BLaER1 (cell line): ENCODE measurements at regions not wholly inside any gene's neighbourhood (a gene's known extent, or its start where the extent isn't known, plus 50 kb on each side); places are given as distances from the start of the nearest gene placed in this dataset.
"Not testable (repeated sequence)": the region's sequence is repeated elsewhere in the genome, so short reads cannot be mapped to it uniquely, and the experiment has no call there.

Source experiments
- H3K27ac ChIP-seq: shearing (Covaris generic); formaldehyde crosslinking; 2 replicates; pipeline ENCODE4 v1.8.1; 2022
- H3K27me3 ChIP-seq: shearing (Covaris generic); formaldehyde crosslinking; 2 replicates; pipeline ENCODE4 v1.8.1; 2022
- H3K36me3 ChIP-seq: shearing (Covaris generic); formaldehyde crosslinking; 2 replicates; pipeline ENCODE4 v1.8.1; 2022
- H3K4me1 ChIP-seq: shearing (Covaris generic); formaldehyde crosslinking; 2 replicates; pipeline ENCODE4 v1.8.1; 2022
- H3K4me2 ChIP-seq: shearing (Covaris generic); formaldehyde crosslinking; 2 replicates; pipeline ENCODE4 v1.8.1; 2022
- H3K4me3 ChIP-seq: shearing (Covaris generic); formaldehyde crosslinking; 2 replicates; pipeline ENCODE4 v1.8.1; 2022
- H3K9ac ChIP-seq: shearing (Covaris generic); formaldehyde crosslinking; 2 replicates; pipeline ENCODE4 v1.8.1; 2022
- H3K9me3 ChIP-seq: shearing (Covaris generic); formaldehyde crosslinking; 2 replicates; pipeline ENCODE4 v1.8.1; 2022
- H4K20me1 ChIP-seq: shearing (Covaris generic); formaldehyde crosslinking; 2 replicates; pipeline ENCODE4 v1.8.1; 2022
- Cebpa-rat ChIP-seq: shearing (Covaris generic); IDR thresholded peaks from 2 replicates; pipeline ENCODE4 v1.8.1; 2022

GRCh38 chr11:37177721-37178120 is 579.7 kb upstream of the RAG2 start:
- no peak overlapping the region for H3K9ac ChIP-seq
- no peaks in the 10 kb centered on the region for H4K20me1 ChIP-seq
- H3K4me2 ChIP-seq: no peak overlapping the region
- H3K9me3 ChIP-seq: peaks cover 12% of the 10 kb centered on the region
- no peak overlapping the region for H3K27ac ChIP-seq
- H3K36me3 ChIP-seq: no peaks in the 10 kb centered on the region
- no peak for TF ChIP-seq Cebpa-rat
- H3K4me1 ChIP-seq: no peaks in the 10 kb centered on the region
- H3K4me3 ChIP-seq: no peak overlapping the region
- no peaks in the 10 kb centered on the region for H3K27me3 ChIP-seq

GRCh38 chr11:37171451-37171850 is 573.4 kb upstream of the RAG2 start:
- TF ChIP-seq Cebpa-rat: no peak
- no peak overlapping the region for H3K9ac ChIP-seq
- H3K4me3 ChIP-seq: no peak overlapping the region
- no peaks in the 10 kb centered on the region for H3K9me3 ChIP-seq
- H3K27ac ChIP-seq: no peak overlapping the region
- no peak overlapping the region for H3K4me2 ChIP-seq
- no peaks in the 10 kb centered on the region for H3K36me3 ChIP-seq
- no peaks in the 10 kb centered on the region for H3K27me3 ChIP-seq
- no peaks in the 10 kb centered on the region for H3K4me1 ChIP-seq
- H4K20me1 ChIP-seq: no peaks in the 10 kb centered on the region

GRCh38 chr11:37170311-37170710 is 572.3 kb upstream of the RAG2 start:
- no peaks in the 10 kb centered on the region for H3K36me3 ChIP-seq
- no peaks in the 10 kb centered on the region for H4K20me1 ChIP-seq
- H3K9me3 ChIP-seq: no peaks in the 10 kb centered on the region
- H3K4me3 ChIP-seq: no peak overlapping the region
- H3K9ac ChIP-seq: no peak overlapping the region
- TF ChIP-seq Cebpa-rat: no peak
- H3K4me1 ChIP-seq: no peaks in the 10 kb centered on the region
- no peaks in the 10 kb centered on the region for H3K27me3 ChIP-seq
- H3K27ac ChIP-seq: no peak overlapping the region
- no peak overlapping the region for H3K4me2 ChIP-seq

GRCh38 chr11:37145434-37145833 is 547.4 kb upstream of the RAG2 start:
- not testable (repeated sequence) for H3K9me3 ChIP-seq, H4K20me1 ChIP-seq, H3K4me1 ChIP-seq, H3K27ac ChIP-seq, H3K4me2 ChIP-seq, H3K4me3 ChIP-seq, H3K9ac ChIP-seq, H3K36me3 ChIP-seq, H3K27me3 ChIP-seq

GRCh38 chr11:37142591-37142990 is 544.6 kb upstream of the RAG2 start:
- TF ChIP-seq Cebpa-rat: no peak
- H3K36me3 ChIP-seq: no peaks in the 10 kb centered on the region
- H3K27ac ChIP-seq: no peak overlapping the region
- H3K4me1 ChIP-seq: no peaks in the 10 kb centered on the region
- H4K20me1 ChIP-seq: no peaks in the 10 kb centered on the region
- H3K4me2 ChIP-seq: no peak overlapping the region
- no peaks in the 10 kb centered on the region for H3K27me3 ChIP-seq
- H3K4me3 ChIP-seq: no peak overlapping the region
- no peak overlapping the region for H3K9ac ChIP-seq
- no peaks in the 10 kb centered on the region for H3K9me3 ChIP-seq

- H3K36me3 ChIP-seq: no peaks in the 10 kb centered on the region
- no peaks in the 10 kb centered on the region for H4K20me1 ChIP-seq
- H3K27ac ChIP-seq: no peak overlapping the region
- H3K27me3 ChIP-seq: no peaks in the 10 kb centered on the region
- no peak overlapping the region for H3K4me2 ChIP-seq
- H3K9me3 ChIP-seq: no peaks in the 10 kb centered on the region
- no peak overlapping the region for H3K4me3 ChIP-seq
- H3K4me1 ChIP-seq: no peaks in the 10 kb centered on the region
- no peak overlapping the region for H3K9ac ChIP-seq
- no peak for TF ChIP-seq Cebpa-rat
Measured at GRCh38 chr11:37141707-37142106, 543.7 kb upstream of the RAG2 start.

- not testable (repeated sequence) for H3K4me2 ChIP-seq, H3K36me3 ChIP-seq, H4K20me1 ChIP-seq, H3K27me3 ChIP-seq, H3K9me3 ChIP-seq, H3K9ac ChIP-seq, H3K27ac ChIP-seq, H3K4me1 ChIP-seq, H3K4me3 ChIP-seq
Measured at GRCh38 chr11:37135606-37136005, 537.6 kb upstream of the RAG2 start.

- Histone ChIP-seq H3K36me3 (no peaks in the 10 kb centered on the region), H3K27me3 (no peaks in the 10 kb centered on the region), H3K9ac (no peak overlapping the region), H3K4me2 (no peak overlapping the region), H4K20me1 (no peaks in the 10 kb centered on the region), H3K27ac (no peak overlapping the region), H3K4me3 (no peak overlapping the region), H3K9me3 (peaks cover 8% of the 10 kb centered on the region), H3K4me1 (no peaks in the 10 kb centered on the region)
- no peak for TF ChIP-seq Cebpa-rat
Measured at GRCh38 chr11:37134637-37135036, 536.6 kb upstream of the RAG2 start.

GRCh38 chr11:37124384-37124783 is 526.3 kb upstream of the RAG2 start:
- no peak for TF ChIP-seq Cebpa-rat
- Histone ChIP-seq H3K27me3 (no peaks in the 10 kb centered on the region), H3K27ac (no peak overlapping the region), H3K36me3 (no peaks in the 10 kb centered on the region), H3K4me3 (no peak overlapping the region), H4K20me1 (no peaks in the 10 kb centered on the region), H3K4me2 (no peak overlapping the region), H3K9me3 (no peaks in the 10 kb centered on the region), H3K9ac (no peak overlapping the region), H3K4me1 (no peaks in the 10 kb centered on the region)

- Histone ChIP-seq H3K27ac (no peak overlapping the region), H3K4me1 (no peaks in the 10 kb centered on the region), H4K20me1 (no peaks in the 10 kb centered on the region), H3K4me2 (no peak overlapping the region), H3K36me3 (no peaks in the 10 kb centered on the region), H3K9me3 (no peaks in the 10 kb centered on the region), H3K27me3 (no peaks in the 10 kb centered on the region), H3K9ac (no peak overlapping the region), H3K4me3 (no peak overlapping the region)
- no peak for TF ChIP-seq Cebpa-rat
Measured at GRCh38 chr11:37115963-37116362, 517.9 kb upstream of the RAG2 start.

- no peaks in the 10 kb centered on the region for H3K4me1 ChIP-seq
- H3K9ac ChIP-seq: no peak overlapping the region
- H3K4me2 ChIP-seq: no peak overlapping the region
- no peak overlapping the region for H3K27ac ChIP-seq
- H4K20me1 ChIP-seq: no peaks in the 10 kb centered on the region
- no peaks in the 10 kb centered on the region for H3K36me3 ChIP-seq
- no peak for TF ChIP-seq Cebpa-rat
- no peaks in the 10 kb centered on the region for H3K9me3 ChIP-seq
- no peaks in the 10 kb centered on the region for H3K27me3 ChIP-seq
- no peak overlapping the region for H3K4me3 ChIP-seq
Measured at GRCh38 chr11:37110385-37110784, 512.3 kb upstream of the RAG2 start.
